ENCODE measurements at regions not wholly inside any gene's neighbourhood (a gene's known extent, or its start where the extent isn't known, plus 50 kb on each side); places are given as distances from the start of the nearest gene placed in this dataset.

DNA sequence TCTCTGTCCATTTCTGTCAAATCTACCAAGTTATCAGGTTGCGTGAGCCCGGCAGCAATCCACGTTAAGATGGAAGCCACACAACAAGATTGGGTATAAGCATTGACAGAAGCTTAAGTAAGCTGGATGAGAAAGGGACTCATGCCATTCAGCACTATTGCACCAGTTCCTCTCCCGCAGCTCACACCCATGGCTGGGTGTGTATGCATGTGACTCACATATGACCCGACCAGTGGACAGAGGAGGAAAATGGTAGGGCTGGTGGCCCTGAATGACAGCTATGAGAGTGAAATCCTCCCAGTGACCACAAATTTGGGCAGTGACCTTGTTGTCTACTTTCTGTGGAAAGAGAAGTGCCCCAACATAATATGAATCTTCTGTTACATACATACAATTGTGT lies 113.5 kb downstream of the OTOR start:
- Histone ChIP-seq H2AFZ (ENCODE audit: insufficient read depth, low read length, poor library complexity) (no peak overlapping the region), H3K36me3 (ENCODE audit: control insufficient read depth in 1 of 2, insufficient read depth in 2 of 2, low read length in 2 of 2) (no peaks in the 10 kb centered on the region), H3K4me1 (ENCODE audit: control insufficient read depth in 1 of 2, insufficient read depth in 2 of 2, low read length in 2 of 2) (no peaks in the 10 kb centered on the region), H2BK12ac (ENCODE audit: low read length) (no peak overlapping the region), H2AK5ac (ENCODE audit: low read length) (no peak overlapping the region), H2BK120ac (ENCODE audit: insufficient read depth, low read length, poor library complexity) (no peak overlapping the region), H3K14ac (ENCODE audit: low read length) (no peak overlapping the region), H3K27me3 (ENCODE audit: insufficient read depth, low read length) (no peaks in the 10 kb centered on the region), H4K91ac (ENCODE audit: low read depth, low read length) (no peak overlapping the region), H3K23ac (ENCODE audit: low read length) (no peak overlapping the region), H3K4me2 (ENCODE audit: low read length) (no peak overlapping the region), H3K9me3 (ENCODE audit: insufficient read depth, low read depth, low read length) (no peaks in the 10 kb centered on the region), H4K12ac (ENCODE audit: low read depth, low read length) (no peak overlapping the region), H2BK5ac (ENCODE audit: low read depth, low read length, poor library complexity) (no peak overlapping the region), H3K4me3 (ENCODE audit: low read depth, low read length) (no peak overlapping the region), H3K9ac (ENCODE audit: low read length) (no peak overlapping the region), H3K27ac (ENCODE audit: low read depth, low read length) (no peak overlapping the region), H3K79me2 (ENCODE audit: control insufficient read depth, insufficient read depth, low read length, poor library complexity) (no peaks in the 10 kb centered on the region), H4K8ac (ENCODE audit: low read depth, low read length) (no peak overlapping the region), H3K18ac (ENCODE audit: low read length) (no peak overlapping the region), H3K4ac (ENCODE audit: low read depth, low read length) (no peak overlapping the region), H3K79me1 (ENCODE audit: low read length) (no peaks in the 10 kb centered on the region)
- no CpG with 5 or more reads among the region's 5 CpGs for WGBS (ENCODE audit: extremely low coverage, insufficient coverage, insufficient read length)
- DNase-seq, result peak; percentile 26 to 43

DNA sequence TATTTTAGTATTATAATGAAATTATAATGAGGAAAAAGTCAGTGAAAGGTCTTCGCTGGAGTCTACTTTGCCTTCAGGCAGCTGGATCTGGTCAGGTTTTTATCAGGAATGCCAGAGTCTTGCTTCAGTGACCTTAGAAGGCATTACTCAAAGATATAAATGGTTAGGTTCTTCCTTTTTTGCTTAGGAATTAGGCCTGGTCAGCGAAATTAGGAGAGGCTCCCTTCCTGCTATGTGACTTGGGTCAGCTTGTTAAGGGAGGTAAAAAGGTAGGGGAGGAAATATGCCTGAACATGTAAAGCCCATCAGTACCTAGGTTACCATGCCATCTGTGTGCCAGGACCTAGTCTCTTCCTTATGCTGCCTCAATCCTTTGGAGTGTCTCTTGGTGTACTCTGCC lies 115.1 kb downstream of the OTOR start:
- peak in 1 of 2 donors; percentile 12 for DNase-seq
- Histone ChIP-seq H4K8ac (ENCODE audit: low read depth, low read length) (no peak overlapping the region), H3K9ac (ENCODE audit: low read length) (no peak overlapping the region), H3K4ac (ENCODE audit: low read depth, low read length) (no peak overlapping the region), H2AFZ (ENCODE audit: insufficient read depth, low read length, poor library complexity) (no peak overlapping the region), H3K4me1 (ENCODE audit: control insufficient read depth in 1 of 2, insufficient read depth in 2 of 2, low read length in 2 of 2) (no peaks in the 10 kb centered on the region), H2BK12ac (ENCODE audit: low read length) (no peak overlapping the region), H3K79me2 (ENCODE audit: control insufficient read depth, insufficient read depth, low read length, poor library complexity) (no peaks in the 10 kb centered on the region), H3K14ac (ENCODE audit: low read length) (no peak overlapping the region), H2AK5ac (ENCODE audit: low read length) (no peak overlapping the region), H2BK5ac (ENCODE audit: low read depth, low read length, poor library complexity) (no peak overlapping the region), H3K79me1 (ENCODE audit: low read length) (no peaks in the 10 kb centered on the region), H3K36me3 (ENCODE audit: control insufficient read depth in 1 of 2, insufficient read depth in 2 of 2, low read length in 2 of 2) (no peaks in the 10 kb centered on the region), H4K12ac (ENCODE audit: low read depth, low read length) (no peak overlapping the region), H3K23ac (ENCODE audit: low read length) (no peak overlapping the region), H3K27me3 (ENCODE audit: insufficient read depth, low read length) (no peaks in the 10 kb centered on the region), H4K91ac (ENCODE audit: low read depth, low read length) (no peak overlapping the region), H3K18ac (ENCODE audit: low read length) (no peak overlapping the region), H3K27ac (ENCODE audit: low read depth, low read length) (no peak overlapping the region), H3K4me3 (ENCODE audit: low read depth, low read length) (no peak overlapping the region), H3K9me3 (ENCODE audit: insufficient read depth, low read depth, low read length) (no peaks in the 10 kb centered on the region), H2BK120ac (ENCODE audit: insufficient read depth, low read length, poor library complexity) (no peak overlapping the region), H3K4me2 (ENCODE audit: low read length) (no peak overlapping the region)
- no CpG with 5 or more reads among the region's 2 CpGs for WGBS (ENCODE audit: extremely low coverage, insufficient coverage, insufficient read length)

DNA sequence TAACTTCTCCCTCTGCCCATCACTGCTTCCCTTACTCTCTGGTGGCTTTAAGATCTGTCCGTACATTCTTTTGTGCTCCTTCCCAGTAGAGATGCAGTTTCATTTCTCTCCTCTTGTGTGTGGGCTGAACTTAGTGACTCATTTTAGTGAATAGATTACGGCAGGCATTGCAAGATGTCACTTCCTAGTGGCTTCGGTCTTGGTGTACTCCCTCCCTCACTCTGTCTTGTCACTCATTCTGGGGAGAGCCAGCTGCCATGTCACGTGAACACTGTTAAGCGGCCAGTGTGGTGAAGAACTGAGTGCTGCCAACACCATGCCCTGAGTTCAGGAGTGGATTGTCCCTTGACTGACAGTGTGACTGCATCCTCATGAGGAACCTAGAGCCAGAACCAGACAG lies 115.9 kb downstream of the OTOR start:
- Histone ChIP-seq H3K27me3 (ENCODE audit: insufficient read depth, low read length) (no peaks in the 10 kb centered on the region), H3K4me1 (ENCODE audit: control insufficient read depth in 1 of 2, insufficient read depth in 2 of 2, low read length in 2 of 2) (no peaks in the 10 kb centered on the region)

DNA sequence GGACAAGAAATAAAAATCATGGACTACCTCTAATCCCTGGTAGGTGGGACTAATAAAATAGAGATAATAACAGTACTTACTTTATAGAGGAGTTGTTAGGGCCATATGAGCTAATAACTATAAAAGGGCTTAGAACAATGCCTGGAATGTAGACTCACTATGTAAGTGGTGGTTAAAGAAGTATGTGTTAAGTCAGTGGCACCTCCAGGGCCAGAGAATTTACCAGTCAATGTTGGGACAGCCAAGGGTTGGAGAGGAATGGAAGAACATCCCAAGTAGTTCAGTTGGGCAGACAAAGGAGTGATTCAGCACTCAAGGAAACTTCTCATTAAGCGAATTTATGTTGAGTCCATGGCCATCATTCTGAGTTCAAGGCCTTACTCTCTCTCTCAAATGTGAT lies 116.8 kb downstream of the OTOR start:
- Histone ChIP-seq H2BK120ac (ENCODE audit: insufficient read depth, low read length, poor library complexity) (no peak overlapping the region), H3K27me3 (ENCODE audit: insufficient read depth, low read length) (no peaks in the 10 kb centered on the region), H3K79me2 (ENCODE audit: control insufficient read depth, insufficient read depth, low read length, poor library complexity) (no peaks in the 10 kb centered on the region), H3K4me3 (ENCODE audit: low read depth, low read length) (no peak overlapping the region), H2BK5ac (ENCODE audit: low read depth, low read length, poor library complexity) (no peak overlapping the region), H4K12ac (ENCODE audit: low read depth, low read length) (no peak overlapping the region), H2BK12ac (ENCODE audit: low read length) (no peak overlapping the region), H3K18ac (ENCODE audit: low read length) (no peak overlapping the region), H3K4me2 (ENCODE audit: low read length) (no peak overlapping the region), H3K23ac (ENCODE audit: low read length) (no peak overlapping the region), H2AK5ac (ENCODE audit: low read length) (no peak overlapping the region), H3K79me1 (ENCODE audit: low read length) (no peaks in the 10 kb centered on the region), H3K9ac (ENCODE audit: low read length) (no peak overlapping the region), H3K27ac (ENCODE audit: low read depth, low read length) (no peak overlapping the region), H3K36me3 (ENCODE audit: control insufficient read depth in 1 of 2, insufficient read depth in 2 of 2, low read length in 2 of 2) (no peaks in the 10 kb centered on the region), H3K4ac (ENCODE audit: low read depth, low read length) (no peak overlapping the region), H3K9me3 (ENCODE audit: insufficient read depth, low read depth, low read length) (no peaks in the 10 kb centered on the region), H3K4me1 (ENCODE audit: control insufficient read depth in 1 of 2, insufficient read depth in 2 of 2, low read length in 2 of 2) (no peaks in the 10 kb centered on the region), H3K14ac (ENCODE audit: low read length) (no peak overlapping the region), H2AFZ (ENCODE audit: insufficient read depth, low read length, poor library complexity) (no peak overlapping the region), H4K91ac (ENCODE audit: low read depth, low read length) (no peak overlapping the region), H4K8ac (ENCODE audit: low read depth, low read length) (no peak overlapping the region)
- no peak for DNase-seq
- no CpG with 5 or more reads among the region's 1 CpG for WGBS (ENCODE audit: extremely low coverage, insufficient coverage, insufficient read length)

More for the DNA sequence above, 115.9 kb downstream of the OTOR start:
- Histone ChIP-seq H3K36me3 (ENCODE audit: control insufficient read depth in 1 of 2, insufficient read depth in 2 of 2, low read length in 2 of 2) (no peaks in the 10 kb centered on the region), H3K23ac (ENCODE audit: low read length) (no peak overlapping the region), H3K9ac (ENCODE audit: low read length) (no peak overlapping the region), H3K27ac (ENCODE audit: low read depth, low read length) (no peak overlapping the region), H3K9me3 (ENCODE audit: insufficient read depth, low read depth, low read length) (no peaks in the 10 kb centered on the region), H3K4me2 (ENCODE audit: low read length) (no peak overlapping the region), H4K91ac (ENCODE audit: low read depth, low read length) (no peak overlapping the region), H3K4me3 (ENCODE audit: low read depth, low read length) (no peak overlapping the region), H3K4ac (ENCODE audit: low read depth, low read length) (no peak overlapping the region), H2BK12ac (ENCODE audit: low read length) (no peak overlapping the region), H4K8ac (ENCODE audit: low read depth, low read length) (no peak overlapping the region), H3K18ac (ENCODE audit: low read length) (no peak overlapping the region), H2AK5ac (ENCODE audit: low read length) (no peak overlapping the region), H2AFZ (ENCODE audit: insufficient read depth, low read length, poor library complexity) (no peak overlapping the region), H3K79me2 (ENCODE audit: control insufficient read depth, insufficient read depth, low read length, poor library complexity) (no peaks in the 10 kb centered on the region), H2BK120ac (ENCODE audit: insufficient read depth, low read length, poor library complexity) (no peak overlapping the region), H3K79me1 (ENCODE audit: low read length) (no peaks in the 10 kb centered on the region), H2BK5ac (ENCODE audit: low read depth, low read length, poor library complexity) (no peak overlapping the region), H4K12ac (ENCODE audit: low read depth, low read length) (no peak overlapping the region), H3K14ac (ENCODE audit: low read length) (no peak overlapping the region)
- DNase-seq, result peak in 1 of 2 donors; percentile 46
- WGBS (ENCODE audit: extremely low coverage, insufficient coverage, insufficient read length), result no CpG with 5 or more reads among the region's 5 CpGs
